Mucosa of descending colon (tissue), 3 donors: ENCODE measurements at regions not wholly inside any gene's neighbourhood (a gene's known extent, or its start where the extent isn't known, plus 50 kb on each side); places are given as distances from the start of the nearest gene placed in this dataset.

Experiments used
- ATAC-seq: fragments of 200-7000 bp; cut with Tn5 transposase; one replicate; pipeline ENCODE4 v1.9.1; 2020; ENCODE audit warnings: mild to moderate bottlenecking, moderate library complexity
- DNase-seq, 3 donors: peaks; one replicate each; pipeline ENCODE4 v3.0.0-alpha.2; 2020
- H3K36me3 ChIP-seq: fragments of 200-600 bp; one replicate; pipeline ENCODE4 v1.8.0; 2021; ENCODE audit warnings: low read depth, mild to moderate bottlenecking
- H3K4me1 ChIP-seq: fragments of 200-600 bp; one replicate; pipeline ENCODE4 v1.8.0; 2021; ENCODE audit warnings: low read depth, mild to moderate bottlenecking
- H3K4me3 ChIP-seq: fragments of 200-600 bp; one replicate; pipeline ENCODE4 v1.8.0; 2021; ENCODE audit warnings: mild to moderate bottlenecking
- H3K9me3 ChIP-seq: fragments of 200-600 bp; one replicate; pipeline ENCODE4 v1.8.0; 2021; ENCODE audit warnings: mild to moderate bottlenecking
- CTCF ChIP-seq: fragments of 200-600 bp; IDR thresholded peaks from one replicate; pipeline ENCODE4 v1.8.0; 2022; ENCODE audit warnings: antibody characterized with exemption, mild to moderate bottlenecking
- intact Hi-C, 2 donors: fragments of 100-400 bp; cut with DNase I in 1 of 2; cut with micrococcal nuclease in 1 of 2; formaldehyde crosslinking; loops; one replicate each; pipeline versions ENCODE4 v1.11.0 to v1.11.1; 2022; cut with DNase I, micrococcal nuclease
- donor health status: DM: no; HTN: no; CAD: no; lungs with moderate emphysema.
- donor health status: DM: no; HTN: no; CAD: no.
- donor health status: DM: no; HTN: yes; CAD: no.

DNA sequence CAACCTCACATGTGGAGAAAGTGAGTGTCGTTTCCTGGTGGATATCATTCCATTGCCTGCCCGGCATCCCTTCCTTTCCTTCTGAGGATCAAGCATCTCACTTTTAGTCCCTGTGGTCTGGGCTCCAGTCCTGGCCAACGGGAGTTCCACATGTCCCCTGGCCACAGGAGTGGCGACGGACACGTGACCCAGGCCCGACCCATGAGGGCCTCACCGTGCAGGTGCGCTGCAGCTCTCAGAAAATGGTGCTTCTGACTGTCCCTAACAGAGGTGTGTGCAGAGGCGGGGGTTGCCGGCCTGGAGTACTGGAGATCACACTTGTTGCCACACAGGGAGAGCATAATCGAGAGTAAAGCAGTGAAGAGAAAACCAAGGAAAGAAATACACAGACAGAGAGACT is 476.9 kb upstream of the FRG1 start:
- TF ChIP-seq CTCF = no peak
- DNase-seq = no peak
- intact Hi-C loops = no loop called here

DNA sequence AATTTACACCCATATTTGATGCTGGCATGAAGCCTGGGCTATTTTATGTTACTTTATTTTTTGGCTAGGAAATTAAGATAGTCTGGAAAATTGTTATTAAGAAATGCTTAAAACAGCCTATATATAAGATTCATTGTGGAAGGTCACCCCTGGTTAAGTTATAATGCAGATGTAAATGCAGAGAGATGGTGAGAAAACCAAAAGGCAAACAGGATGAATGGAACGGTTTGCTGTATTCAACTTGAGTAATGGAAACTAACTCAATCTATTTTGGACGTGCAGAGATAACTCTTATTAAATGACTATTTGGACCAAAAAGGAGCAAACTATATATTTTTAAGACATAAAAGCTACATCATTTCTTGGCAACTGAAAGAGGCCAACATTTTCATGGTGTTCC is 446.3 kb upstream of the FRG1 start:
- intact Hi-C loops = no loop called here
- H3K4me3 ChIP-seq = no peak overlapping the region

More for the DNA sequence above, 476.9 kb upstream of the FRG1 start:
- Histone ChIP-seq H3K36me3 (no peaks in the 10 kb centered on the region), H3K9me3 (peaks cover 9% of the 10 kb centered on the region), H3K4me1 (no peaks in the 10 kb centered on the region), H3K4me3 (no peak overlapping the region)
- ATAC-seq = no peak

GRCh38 chr4:189497516-189497915 is 443.2 kb upstream of the FRG1 start:
- ATAC-seq (no peak), DNase-seq (no peak)
- intact Hi-C loops = no loop called here
- no peak overlapping the region for H3K4me3 ChIP-seq
- H3K9me3 ChIP-seq = peaks cover 4% of the 10 kb centered on the region
- H3K36me3 ChIP-seq = no peaks in the 10 kb centered on the region
- no peaks in the 10 kb centered on the region for H3K4me1 ChIP-seq
- no peak for TF ChIP-seq CTCF

More for the DNA sequence above, 446.3 kb upstream of the FRG1 start:
- Histone ChIP-seq H3K4me1 (no peaks in the 10 kb centered on the region), H3K9me3 (peaks cover 6% of the 10 kb centered on the region), H3K36me3 (no peaks in the 10 kb centered on the region)
- DNase-seq = no peak
- TF ChIP-seq CTCF = no peak
- ATAC-seq = no peak

DNA sequence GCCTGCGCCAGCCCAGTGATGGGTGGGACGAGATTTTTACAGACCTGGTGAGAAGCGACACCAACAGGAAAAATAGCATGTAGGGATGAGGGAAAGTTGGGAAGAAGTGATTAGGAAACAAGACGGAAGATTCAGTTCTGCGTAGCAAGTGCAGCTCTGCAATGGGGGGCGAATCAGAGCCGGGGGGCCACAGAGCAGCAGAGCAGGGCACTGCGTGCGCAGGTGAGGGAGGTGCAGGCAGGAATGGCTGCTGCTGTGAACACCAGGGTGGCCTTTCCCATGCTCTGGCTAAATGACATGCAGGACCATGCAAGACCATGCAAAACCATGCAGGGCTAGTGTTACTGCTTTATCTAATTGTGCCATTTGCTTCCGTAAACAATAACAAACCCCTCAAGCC is 442.7 kb upstream of the FRG1 start:
- intact Hi-C loops = no loop called here
- no peak for DNase-seq
- no peak for ATAC-seq
- Histone ChIP-seq H3K4me3 (no peak overlapping the region), H3K4me1 (no peaks in the 10 kb centered on the region), H3K9me3 (peaks cover 4% of the 10 kb centered on the region), H3K36me3 (no peaks in the 10 kb centered on the region)
- TF ChIP-seq CTCF = no peak

- intact Hi-C loops = no loop called here
- H3K36me3 ChIP-seq = no peaks in the 10 kb centered on the region
- ATAC-seq (no peak), DNase-seq (no peak)
- no peak overlapping the region for H3K4me3 ChIP-seq
- H3K4me1 ChIP-seq = no peaks in the 10 kb centered on the region
- TF ChIP-seq CTCF = no peak
- peaks cover 4% of the 10 kb centered on the region for H3K9me3 ChIP-seq
Measured at GRCh38 chr4:189498457-189498856, 442.2 kb upstream of the FRG1 start.

GRCh38 chr4:189499696-189500095 is 441.0 kb upstream of the FRG1 start:
- H3K36me3 ChIP-seq = no peaks in the 10 kb centered on the region
- no peaks in the 10 kb centered on the region for H3K4me1 ChIP-seq
- intact Hi-C loops = no loop called here
- peaks cover 4% of the 10 kb centered on the region for H3K9me3 ChIP-seq
- no peak for ATAC-seq
- no peak for DNase-seq
- TF ChIP-seq CTCF = no peak
- no peak overlapping the region for H3K4me3 ChIP-seq
